ENCODE measurements at regions not wholly inside any gene's neighbourhood (a gene's known extent, or its start where the extent isn't known, plus 50 kb on each side); places are given as distances from the start of the nearest gene placed in this dataset.
"Not testable (repeated sequence)": the region's sequence is repeated elsewhere in the genome, so short reads cannot be mapped to it uniquely, and the experiment has no call there.

DNA sequence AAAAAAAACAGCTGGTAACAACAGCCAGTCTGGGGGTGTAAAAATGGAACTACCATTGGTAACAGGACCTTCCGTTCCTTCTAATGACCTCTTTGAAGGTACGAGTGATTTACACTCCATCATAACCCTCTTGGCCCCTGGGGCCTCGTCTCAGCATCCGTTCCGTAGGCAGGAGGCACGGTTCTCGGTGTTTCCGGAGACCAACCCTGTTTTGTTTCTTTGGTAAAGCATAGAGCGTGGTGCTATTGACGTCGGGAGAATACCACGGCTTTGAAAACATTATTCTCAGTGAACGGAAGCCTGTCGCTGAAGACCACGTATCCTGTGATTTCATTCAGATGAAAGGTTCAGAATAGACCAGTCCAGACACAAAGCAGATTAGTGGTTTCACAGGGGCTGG, 198.9 kb downstream of the ASMT start:
- no peak overlapping the region for H3K4me3 ChIP-seq

GRCh38 chrX:1815456-1816175, 200.8 kb downstream of the ASMT start:
- no peaks in the 10 kb centered on the region for H3K4me1 ChIP-seq
- peaks cover 0 to 4% (median 0%) of the 10 kb centered on the region in 11 donors for H3K9me3 ChIP-seq
- DNase-seq (no peak), ATAC-seq (no peak)
- intact Hi-C loops (cut with DNase I) = no loop called here
- no peak for TF ChIP-seq CTCF (IDR thresholded peaks at IDR 0.05)
- WGBS, 2 donors = 90 to 94% methylated on average over 15 of the region's 15 CpGs
- no peak overlapping the region for H3K4me3 ChIP-seq
- H3K27ac ChIP-seq = no peak overlapping the region
- no peaks in the 10 kb centered on the region for H3K36me3 ChIP-seq
- H3K27me3 ChIP-seq = no peaks in the 10 kb centered on the region

More for the DNA sequence above, 198.9 kb downstream of the ASMT start:
- H3K4me1 ChIP-seq = no peaks in the 10 kb centered on the region
- H3K27ac ChIP-seq = no peak overlapping the region
- no peak for TF ChIP-seq CTCF (IDR thresholded peaks at IDR 0.05)
- DNase-seq = no peak
- peaks cover 0 to 6% (median 0%) of the 10 kb centered on the region in 11 donors for H3K9me3 ChIP-seq
- no peak for ATAC-seq
- peaks cover 0 to 10% (median 0%) of the 10 kb centered on the region in 7 donors for H3K27me3 ChIP-seq
- H3K36me3 ChIP-seq = no peaks in the 10 kb centered on the region
- intact Hi-C loops (cut with DNase I) = no loop called here
- 83 to 86% methylated on average over 15 of the region's 15 CpGs for WGBS, 2 donors

GRCh38 chrX:1816387-1816982, 201.6 kb downstream of the ASMT start:
- WGBS, 2 donors = 97% methylated on average over 17 of the region's 17 CpGs
- H3K9me3 ChIP-seq; DNase-seq; H3K27me3 ChIP-seq; ATAC-seq; H3K27ac ChIP-seq; H3K4me3 ChIP-seq; H3K36me3 ChIP-seq; H3K4me1 ChIP-seq; intact Hi-C loops (cut with DNase I): not testable (repeated sequence)

DNA sequence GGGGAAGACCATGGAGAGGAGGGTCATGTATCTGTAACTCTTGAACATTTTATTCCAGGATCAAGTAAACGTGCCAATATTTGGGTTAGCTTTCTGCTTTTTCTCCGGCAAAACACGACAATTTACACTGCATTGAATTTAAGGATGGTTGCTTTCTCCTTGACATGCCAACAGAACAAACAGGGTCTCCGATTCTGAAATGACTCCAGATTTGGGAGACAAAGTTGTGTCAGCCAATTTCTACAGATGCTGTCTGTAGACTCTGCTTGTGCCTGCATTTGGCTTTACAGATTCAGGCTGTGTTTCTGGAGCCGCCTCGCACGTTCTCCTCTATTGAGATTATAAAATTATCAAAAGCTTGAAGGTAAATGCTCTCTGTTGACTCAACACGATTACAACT, 207.0 kb downstream of the ASMT start:
- H3K9me3 ChIP-seq = peaks cover 0 to 4% (median 0%) of the 10 kb centered on the region in 11 donors
- no peak overlapping the region for H3K4me3 ChIP-seq
- no peaks in the 10 kb centered on the region for H3K4me1 ChIP-seq
- ATAC-seq (no peak), DNase-seq (no peak)
- WGBS, 2 donors = 89 to 90% methylated on average over 8 of the region's 8 CpGs
- intact Hi-C loops (cut with DNase I) = no loop called here
- no peak for TF ChIP-seq CTCF (IDR thresholded peaks at IDR 0.05)
- H3K27me3 ChIP-seq = no peaks in the 10 kb centered on the region
- no peak overlapping the region for H3K27ac ChIP-seq
- no peaks in the 10 kb centered on the region for H3K36me3 ChIP-seq

DNA sequence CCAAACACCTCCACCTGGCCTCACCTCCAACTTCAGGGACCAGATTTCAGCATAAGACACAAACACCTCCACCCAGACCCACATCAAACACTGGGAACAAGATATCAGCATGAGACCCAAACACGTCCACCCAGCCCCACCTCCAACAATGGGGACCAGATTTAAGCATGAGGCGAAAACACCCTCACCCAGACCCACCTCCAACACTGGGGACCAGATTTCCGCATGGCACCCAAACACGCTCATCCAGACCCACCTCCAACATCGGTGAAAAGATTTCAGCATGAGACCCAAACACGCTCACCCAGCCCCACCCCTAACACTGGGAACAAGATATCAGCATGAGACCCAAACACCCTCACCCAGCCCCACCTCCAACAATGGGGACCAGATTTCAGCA, 210.0 kb downstream of the ASMT start:
- H3K27me3 ChIP-seq = no peaks in the 10 kb centered on the region
- intact Hi-C loops (cut with DNase I) = no loop called here
- ATAC-seq = no peak
- peaks cover 0 to 4% (median 0%) of the 10 kb centered on the region in 11 donors for H3K9me3 ChIP-seq
- DNase-seq = no peak
- H3K4me1 ChIP-seq = no peaks in the 10 kb centered on the region
- H3K36me3 ChIP-seq = no peaks in the 10 kb centered on the region
- H3K4me3 ChIP-seq = no peak overlapping the region
- 76 to 87% methylated on average over 6 of the region's 6 CpGs for WGBS, 2 donors
- no peak for TF ChIP-seq CTCF (IDR thresholded peaks at IDR 0.05)
- no peak overlapping the region for H3K27ac ChIP-seq
